GM12874 (cell line): ENCODE measurements at regions not wholly inside any gene's neighbourhood (a gene's known extent, or its start where the extent isn't known, plus 50 kb on each side); places are given as distances from the start of the nearest gene placed in this dataset.
A peak's percentile ranks its signal among the peaks of the same experiment; 100 is the strongest.

Source experiments
- TF ChIP-seq, protein P1 (sequence below): IDR thresholded peaks from 2 replicates; pipeline ENCODE4 v1.5.1; 2011; ENCODE audit warnings: low read depth, mild to moderate bottlenecking, control low read depth, low read length, moderate library complexity; ENCODE audit not compliant: insufficient read depth

DNA sequence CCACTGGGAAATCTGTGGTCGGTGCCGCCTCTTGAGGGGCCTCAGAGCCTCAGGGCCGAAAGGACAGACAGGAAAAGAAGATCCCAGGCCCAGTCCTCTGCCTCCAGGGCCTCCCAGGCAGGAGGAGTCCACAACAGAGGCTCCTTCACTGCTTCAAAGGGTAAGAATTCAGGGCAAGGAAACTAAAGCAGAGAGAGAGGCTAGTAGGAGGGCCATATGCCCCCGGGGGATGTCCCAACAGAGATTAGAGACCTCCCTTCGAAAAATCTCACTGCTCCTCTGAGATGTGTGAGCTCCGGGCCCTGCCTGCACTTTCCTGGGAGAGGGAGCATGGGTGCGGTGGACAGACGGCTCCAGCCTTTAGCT lies 465.9 kb downstream of the NPHP4 start:
- TF ChIP-seq, protein P1, sequence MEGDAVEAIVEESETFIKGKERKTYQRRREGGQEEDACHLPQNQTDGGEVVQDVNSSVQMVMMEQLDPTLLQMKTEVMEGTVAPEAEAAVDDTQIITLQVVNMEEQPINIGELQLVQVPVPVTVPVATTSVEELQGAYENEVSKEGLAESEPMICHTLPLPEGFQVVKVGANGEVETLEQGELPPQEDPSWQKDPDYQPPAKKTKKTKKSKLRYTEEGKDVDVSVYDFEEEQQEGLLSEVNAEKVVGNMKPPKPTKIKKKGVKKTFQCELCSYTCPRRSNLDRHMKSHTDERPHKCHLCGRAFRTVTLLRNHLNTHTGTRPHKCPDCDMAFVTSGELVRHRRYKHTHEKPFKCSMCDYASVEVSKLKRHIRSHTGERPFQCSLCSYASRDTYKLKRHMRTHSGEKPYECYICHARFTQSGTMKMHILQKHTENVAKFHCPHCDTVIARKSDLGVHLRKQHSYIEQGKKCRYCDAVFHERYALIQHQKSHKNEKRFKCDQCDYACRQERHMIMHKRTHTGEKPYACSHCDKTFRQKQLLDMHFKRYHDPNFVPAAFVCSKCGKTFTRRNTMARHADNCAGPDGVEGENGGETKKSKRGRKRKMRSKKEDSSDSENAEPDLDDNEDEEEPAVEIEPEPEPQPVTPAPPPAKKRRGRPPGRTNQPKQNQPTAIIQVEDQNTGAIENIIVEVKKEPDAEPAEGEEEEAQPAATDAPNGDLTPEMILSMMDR: no peak

DNA sequence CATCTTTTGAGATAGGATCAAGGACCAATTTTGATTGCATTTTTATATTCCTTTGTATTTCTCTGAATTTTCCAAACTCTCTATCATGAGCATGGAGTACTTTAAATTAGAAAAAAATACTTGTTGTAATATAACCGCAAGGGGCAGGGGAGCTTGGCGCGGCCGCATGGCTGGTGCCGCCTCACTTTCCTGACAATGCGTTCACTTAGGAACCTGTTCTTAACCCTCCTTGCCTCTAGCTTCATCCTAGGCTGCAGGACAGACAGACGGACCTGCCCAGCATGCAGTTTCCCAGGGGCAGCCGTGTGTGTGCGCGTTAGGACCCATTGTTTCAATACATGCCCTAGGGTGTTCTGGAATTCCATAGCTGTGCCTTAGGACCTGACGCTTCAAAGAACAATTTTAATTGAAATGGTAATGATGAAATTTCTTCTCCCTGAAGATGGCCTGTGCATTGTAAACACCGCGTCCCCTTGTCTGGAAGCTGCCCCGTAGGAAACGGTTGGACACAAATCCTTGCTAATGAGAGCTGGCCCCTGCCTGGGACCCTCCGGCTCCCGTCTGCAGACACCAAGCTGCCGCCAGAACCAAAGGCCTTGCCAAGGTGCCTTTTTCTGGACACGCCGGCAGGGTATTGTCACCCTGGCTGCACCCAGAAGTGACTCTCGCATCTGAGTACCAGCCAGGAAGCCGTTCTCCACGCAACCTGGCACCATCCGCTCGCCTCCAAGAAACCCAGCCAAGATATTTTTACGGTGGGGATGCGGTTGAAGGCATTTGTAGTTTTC lies 466.4 kb downstream of the NPHP4 start:
- TF ChIP-seq, protein P1: no peak

DNA sequence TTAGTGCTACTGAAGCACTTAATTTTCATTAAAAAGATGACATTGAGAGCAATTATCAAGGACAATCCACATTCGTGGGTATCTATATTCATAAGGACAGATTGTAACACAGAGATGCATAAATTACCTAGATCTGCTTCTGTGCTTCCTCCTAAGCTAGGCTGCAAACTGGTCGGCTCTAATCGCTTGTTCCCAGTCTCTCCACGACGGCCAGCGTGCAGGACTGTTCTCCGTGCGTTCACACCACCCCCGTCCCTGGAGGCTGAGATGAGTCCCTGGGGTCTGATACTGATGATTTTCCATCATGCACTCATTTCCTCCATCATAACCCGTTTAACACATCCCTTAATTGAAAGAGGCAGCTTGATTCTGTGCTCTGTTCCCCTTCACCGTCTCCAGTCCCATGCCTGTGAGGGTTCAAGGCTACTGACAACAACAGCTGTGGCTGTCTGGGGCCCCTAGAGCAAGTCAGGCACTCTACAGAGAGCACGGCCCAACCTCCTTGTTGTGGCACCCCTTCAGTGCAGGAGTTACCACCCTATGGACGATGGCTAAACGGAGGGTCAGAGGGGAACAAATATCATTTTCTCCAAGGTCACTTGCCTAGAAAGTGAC lies 469.6 kb downstream of the NPHP4 start:
- TF ChIP-seq, protein P1: no peak

DNA sequence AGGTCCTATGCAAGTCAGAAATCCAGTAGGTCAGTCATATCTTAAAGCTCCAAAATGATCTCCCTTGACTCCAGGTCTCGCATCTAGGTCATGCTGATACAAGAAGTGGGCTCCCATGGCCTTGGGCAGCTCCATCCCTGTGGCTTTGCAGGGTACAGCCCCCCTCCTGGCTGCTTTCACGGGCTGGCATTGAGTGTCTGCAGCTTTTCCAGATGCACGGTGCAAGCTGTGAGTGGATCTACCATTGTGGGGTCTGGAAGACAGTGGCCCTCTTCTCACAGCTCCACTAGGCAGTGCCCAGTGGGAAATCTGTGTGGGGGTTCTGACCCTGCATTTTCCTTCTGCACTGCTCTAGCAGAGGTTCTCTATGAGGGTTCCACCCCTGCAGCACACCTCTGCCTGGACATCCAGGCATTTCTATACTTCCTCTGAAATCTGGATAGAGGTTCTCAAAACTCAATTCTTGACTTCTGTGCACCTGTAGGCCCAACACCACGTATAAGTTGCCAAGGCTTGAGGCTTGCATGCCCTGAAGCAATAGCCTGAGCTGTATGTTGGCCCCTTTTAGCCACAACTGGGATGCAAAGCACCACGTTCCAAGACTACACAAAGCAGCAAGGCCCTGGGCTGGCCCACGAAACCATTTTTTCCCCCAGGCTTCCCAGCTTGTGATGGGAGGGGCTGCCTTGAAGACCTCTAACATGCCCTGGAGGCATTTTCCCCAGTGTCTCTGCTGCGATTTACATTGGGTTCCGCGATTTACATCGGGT lies 472.7 kb downstream of the NPHP4 start:
- TF ChIP-seq, protein P1: no peak

DNA sequence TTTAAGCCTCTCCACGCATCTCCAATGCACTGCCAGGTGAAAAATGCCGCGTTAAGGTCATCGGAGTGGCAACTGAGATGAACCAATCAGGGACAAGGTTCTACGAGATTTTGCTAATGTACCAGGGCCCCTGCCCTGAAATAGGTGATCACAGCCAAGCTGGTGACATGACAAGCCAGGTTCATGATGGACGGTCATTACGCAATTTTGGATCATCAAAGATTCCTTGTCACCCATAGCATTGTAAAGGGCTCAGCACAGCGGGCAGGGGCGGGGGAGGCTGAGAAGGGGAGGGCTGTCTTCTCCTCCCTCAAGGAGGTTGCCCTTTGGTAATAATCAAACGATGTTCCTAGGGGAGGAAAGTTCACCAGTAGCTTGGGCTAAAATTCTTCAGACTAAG lies 475.5 kb downstream of the NPHP4 start:
- TF ChIP-seq, protein P1: no peak

DNA sequence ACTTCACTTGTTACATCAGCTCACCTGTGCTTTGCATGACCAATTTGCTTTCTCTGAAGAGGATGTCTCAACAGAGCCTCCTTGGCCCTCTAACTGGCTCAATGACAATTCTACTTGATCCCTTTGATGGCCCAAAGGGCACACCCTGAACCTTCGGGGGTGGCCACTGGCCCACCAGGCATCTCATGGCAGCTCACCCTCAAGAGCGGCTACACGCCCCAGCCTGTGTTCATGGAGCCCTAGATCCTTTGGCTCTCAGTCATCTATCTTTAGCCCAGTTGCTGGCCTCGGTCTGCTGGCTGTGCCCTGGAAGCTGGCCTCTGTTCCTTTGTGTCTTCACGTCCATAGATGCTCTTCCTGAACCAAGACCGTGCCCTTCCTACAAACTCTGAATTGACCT lies 476.7 kb downstream of the NPHP4 start:
- TF ChIP-seq, protein P1: no peak

DNA sequence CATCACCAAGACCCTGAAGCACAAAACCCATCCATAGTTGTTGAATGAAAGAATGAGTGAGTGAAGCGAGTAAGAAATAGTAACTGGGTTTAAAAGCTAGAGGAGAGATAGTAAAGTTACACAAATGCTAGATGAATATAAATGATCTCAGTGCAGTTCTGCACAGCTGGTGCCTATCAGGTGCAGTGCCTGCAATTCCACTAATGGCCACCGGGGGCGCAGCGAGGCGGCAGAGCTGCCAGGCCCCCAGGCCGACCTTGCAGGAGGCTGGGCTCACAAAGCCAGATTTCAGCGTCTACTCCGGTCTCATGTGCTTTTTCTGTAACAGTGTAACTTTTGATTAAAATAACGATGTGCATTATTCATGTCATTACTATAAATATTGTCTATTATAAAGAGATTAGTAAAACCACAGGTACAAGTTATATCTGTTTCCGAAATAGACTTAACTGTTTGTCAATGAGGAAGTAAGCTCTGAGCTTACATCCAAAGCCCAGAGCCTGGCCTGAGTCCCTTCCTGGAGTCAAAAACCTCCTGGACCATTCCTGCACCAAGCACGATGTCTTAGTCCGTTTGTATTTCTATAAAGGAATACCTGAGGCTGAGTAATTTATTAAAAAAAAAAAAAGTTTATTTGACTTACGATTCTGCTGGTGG lies 477.6 kb downstream of the NPHP4 start:
- TF ChIP-seq, protein P1: peak; percentile 99
